Mesothelial cell of epicardium (in vitro differentiated cells): ENCODE measurements at regions not wholly inside any gene's neighbourhood (a gene's known extent, or its start where the extent isn't known, plus 50 kb on each side); places are given as distances from the start of the nearest gene placed in this dataset.
"Not testable (repeated sequence)": the region's sequence is repeated elsewhere in the genome, so short reads cannot be mapped to it uniquely, and the experiment has no call there.

ENCODE experiments used
- DNase-seq, 2 experiments: peaks; one replicate each; pipeline ENCODE4 v3.0.0; 2021; ENCODE audit warnings: low spot score in 2 of 2; ENCODE audit not compliant: unreplicated experiment in 2 of 2
- H3K27ac Mint-ChIP-seq: 2 replicates; pipeline ENCODE4 v1.8.0; 2021; ENCODE audit warnings: mixed read lengths
- H3K27me3 Mint-ChIP-seq: 2 replicates; pipeline ENCODE4 v1.8.0; 2021; ENCODE audit warnings: low read depth, mixed read lengths
- H3K36me3 Mint-ChIP-seq: 2 replicates; pipeline ENCODE4 v1.8.0; 2021; ENCODE audit warnings: mixed read lengths
- H3K4me1 Mint-ChIP-seq: 2 replicates; pipeline ENCODE4 v1.8.0; 2021; ENCODE audit warnings: mixed read lengths
- H3K4me3 Mint-ChIP-seq: 2 replicates; pipeline ENCODE4 v1.8.0; 2021; ENCODE audit warnings: mild to moderate bottlenecking, moderate library complexity, mixed read lengths
- H3K9me3 Mint-ChIP-seq: 2 replicates; pipeline ENCODE4 v1.8.0; 2021; ENCODE audit warnings: mixed read lengths
- CTCF ChIP-seq: fragments of 200-600 bp; sonication (generic); IDR thresholded peaks from one replicate; pipeline ENCODE4 v1.5.0; 2021; ENCODE audit warnings: antibody characterized with exemption; ENCODE audit not compliant: unreplicated experiment

GRCh38 chr3:61378311-61378710 is 127.1 kb upstream of the FHIT start:
- no peaks in the 10 kb centered on the region for H3K36me3 Mint-ChIP-seq
- no peak overlapping the region for H3K27ac Mint-ChIP-seq
- peaks cover 6% of the 10 kb centered on the region for H3K27me3 Mint-ChIP-seq
- peaks cover 5% of the 10 kb centered on the region for H3K9me3 Mint-ChIP-seq
- H3K4me1 Mint-ChIP-seq: peaks cover 2% of the 10 kb centered on the region
- H3K4me3 Mint-ChIP-seq: no peak overlapping the region
- TF ChIP-seq CTCF: no peak
- DNase-seq: no peak

- DNase-seq: no peak
- peaks cover 2% of the 10 kb centered on the region for H3K4me1 Mint-ChIP-seq
- H3K9me3 Mint-ChIP-seq: peaks cover 13% of the 10 kb centered on the region
- no peaks in the 10 kb centered on the region for H3K36me3 Mint-ChIP-seq
- H3K27me3 Mint-ChIP-seq: peaks cover 3% of the 10 kb centered on the region
- peak; percentile 15 for TF ChIP-seq CTCF
- H3K4me3 Mint-ChIP-seq: no peak overlapping the region
- no peak overlapping the region for H3K27ac Mint-ChIP-seq
These were observed 130.6 kb upstream of the FHIT start for GRCh38 chr3:61381745-61382392.

GRCh38 chr3:61387817-61388216 is 136.6 kb upstream of the FHIT start:
- Mint-ChIP-seq H3K4me3 (no peak overlapping the region), H3K4me1 (no peaks in the 10 kb centered on the region), H3K27ac (no peak overlapping the region), H3K36me3 (peaks cover 2% of the 10 kb centered on the region), H3K27me3 (peaks cover 1% of the 10 kb centered on the region), H3K9me3 (peaks cover 34% of the 10 kb centered on the region)
- TF ChIP-seq CTCF: no peak
- DNase-seq: no peak

- not testable (repeated sequence) for DNase-seq, H3K4me3 Mint-ChIP-seq, H3K27me3 Mint-ChIP-seq, H3K4me1 Mint-ChIP-seq, H3K36me3 Mint-ChIP-seq, H3K27ac Mint-ChIP-seq
- peaks cover 37% of the 10 kb centered on the region for H3K9me3 Mint-ChIP-seq
These were observed 142.3 kb upstream of the FHIT start for GRCh38 chr3:61393480-61393947.

GRCh38 chr3:61401359-61401758 is 150.1 kb upstream of the FHIT start:
- no peaks in the 10 kb centered on the region for H3K36me3 Mint-ChIP-seq
- no peak for TF ChIP-seq CTCF
- DNase-seq: no peak
- no peak overlapping the region for H3K4me3 Mint-ChIP-seq
- peaks cover 2% of the 10 kb centered on the region for H3K9me3 Mint-ChIP-seq
- no peaks in the 10 kb centered on the region for H3K27me3 Mint-ChIP-seq
- H3K27ac Mint-ChIP-seq: no peak overlapping the region
- no peaks in the 10 kb centered on the region for H3K4me1 Mint-ChIP-seq

GRCh38 chr3:61407397-61407796 is 154.0 kb upstream of the PTPRG start:
- H3K9me3 Mint-ChIP-seq: no peaks in the 10 kb centered on the region
- H3K36me3 Mint-ChIP-seq: no peaks in the 10 kb centered on the region
- no peaks in the 10 kb centered on the region for H3K4me1 Mint-ChIP-seq
- DNase-seq: no peak
- no peak overlapping the region for H3K4me3 Mint-ChIP-seq
- H3K27me3 Mint-ChIP-seq: peaks cover 3% of the 10 kb centered on the region
- no peak for TF ChIP-seq CTCF
- H3K27ac Mint-ChIP-seq: no peak overlapping the region
